H9 (cell line): ENCODE measurements at regions not wholly inside any gene's neighbourhood (a gene's known extent, or its start where the extent isn't known, plus 50 kb on each side); places are given as distances from the start of the nearest gene placed in this dataset.

Experiments
- DNase-seq: peaks from one replicate; pipeline ENCODE4 v3.0.0-alpha.2; 2017
- H2AFZ ChIP-seq: one replicate; pipeline ENCODE4 v1.6.1; 2013; ENCODE audit warnings: mild to moderate bottlenecking, low read length, control low read depth, moderate library complexity
- H2AK5ac ChIP-seq: 2 replicates; pipeline ENCODE4 v1.6.1; 2013; ENCODE audit warnings: low read length, control low read depth, mixed read lengths; ENCODE audit not compliant: insufficient read length
- H2BK120ac ChIP-seq: one replicate; pipeline ENCODE4 v1.6.1; 2013; ENCODE audit warnings: low read depth, mild to moderate bottlenecking, low read length, control low read depth, inconsistent platforms; ENCODE audit not compliant: poor library complexity, severe bottlenecking
- H2BK12ac ChIP-seq: 2 replicates; pipeline ENCODE4 v1.6.1; 2013; ENCODE audit warnings: low read length, control low read depth, mixed read lengths, low read depth; ENCODE audit not compliant: insufficient read length
- H2BK15ac ChIP-seq: 2 replicates; pipeline ENCODE4 v1.6.1; 2013; ENCODE audit warnings: low read depth, low read length, control low read depth
- H2BK20ac ChIP-seq: one replicate; pipeline ENCODE4 v1.6.1; 2013; ENCODE audit warnings: low read depth, mild to moderate bottlenecking, low read length, control low read depth, inconsistent platforms; ENCODE audit not compliant: poor library complexity, severe bottlenecking
- H2BK5ac ChIP-seq: 2 replicates; pipeline ENCODE4 v1.6.1; 2013; ENCODE audit warnings: low read length, control low read depth, mixed read lengths; ENCODE audit not compliant: insufficient read length
- H3K14ac ChIP-seq: 2 replicates; pipeline ENCODE4 v1.6.1; 2013; ENCODE audit warnings: low read length, control low read depth; ENCODE audit not compliant: insufficient read depth
- H3K18ac ChIP-seq: 2 replicates; pipeline ENCODE4 v1.6.1; 2013; ENCODE audit warnings: low read depth, mild to moderate bottlenecking, mixed read lengths, low read length, control low read depth; ENCODE audit not compliant: insufficient read length
- H3K23ac ChIP-seq: 2 replicates; pipeline ENCODE4 v1.6.1; 2013; ENCODE audit warnings: low read length, control low read depth, mixed read lengths, low read depth; ENCODE audit not compliant: insufficient read length
- H3K23me2 ChIP-seq: 2 replicates; pipeline ENCODE4 v1.6.1; 2013; ENCODE audit warnings: low read depth, mild to moderate bottlenecking, mixed read lengths, low read length, control low read depth; ENCODE audit not compliant: insufficient read length, poor library complexity, severe bottlenecking
- H3K27ac ChIP-seq: 2 replicates; pipeline ENCODE4 v1.5.1; 2013; ENCODE audit warnings: low read length, control low read depth, mixed read lengths, low read depth; ENCODE audit not compliant: insufficient read length
- H3K27me3 ChIP-seq: 2 replicates; pipeline ENCODE4 v1.6.1; 2013; ENCODE audit warnings: low read length, control low read depth, inconsistent platforms; ENCODE audit not compliant: insufficient read depth
- H3K4ac ChIP-seq: 2 replicates; pipeline ENCODE4 v1.6.1; 2013; ENCODE audit warnings: low read depth, mild to moderate bottlenecking, control low read depth, inconsistent platforms, low read length, moderate library complexity
- H3K4me1 ChIP-seq: 2 replicates; pipeline ENCODE4 v1.6.1; 2013; ENCODE audit warnings: low read length, control low read depth, inconsistent platforms; ENCODE audit not compliant: insufficient read depth
- H3K4me2 ChIP-seq: 2 replicates; pipeline ENCODE4 v1.6.1; 2013; ENCODE audit warnings: low read length, control low read depth, mixed read lengths; ENCODE audit not compliant: insufficient read length, insufficient read depth
- H3K56ac ChIP-seq: 2 replicates; pipeline ENCODE4 v1.6.1; 2013; ENCODE audit warnings: low read depth, mild to moderate bottlenecking, mixed read lengths, low read length, control low read depth; ENCODE audit not compliant: insufficient read length
- H3K79me1 ChIP-seq: 2 replicates; pipeline ENCODE4 v1.6.1; 2013; ENCODE audit warnings: low read depth, mild to moderate bottlenecking, moderate library complexity, low read length, control low read depth, inconsistent platforms; ENCODE audit not compliant: insufficient read depth, poor library complexity, severe bottlenecking
- H3K79me2 ChIP-seq: 2 replicates; pipeline ENCODE4 v1.6.1; 2013; ENCODE audit warnings: low read length, control low read depth, inconsistent platforms; ENCODE audit not compliant: insufficient read depth
- H3K9ac ChIP-seq: 2 replicates; pipeline ENCODE4 v1.6.1; 2013; ENCODE audit warnings: low read length, control low read depth, mixed read lengths; ENCODE audit not compliant: insufficient read length; ENCODE audit errors: extremely low read depth
- H3K9me3 ChIP-seq: one replicate; pipeline ENCODE4 v1.6.1; 2013; ENCODE audit warnings: low read depth, low read length, inconsistent platforms; ENCODE audit not compliant: control insufficient read depth
- H3T11ph ChIP-seq: one replicate; pipeline ENCODE4 v1.6.1; 2013; ENCODE audit warnings: mild to moderate bottlenecking, low read length, control low read depth, inconsistent platforms
- H4K20me1 ChIP-seq: one replicate; pipeline ENCODE4 v1.6.1; 2013; ENCODE audit not compliant: control insufficient read depth, insufficient read length, insufficient read depth
- H4K5ac ChIP-seq: 2 replicates; pipeline ENCODE4 v1.6.1; 2013; ENCODE audit warnings: low read depth, mild to moderate bottlenecking, mixed read lengths, low read length, control low read depth; ENCODE audit not compliant: insufficient read length
- H4K8ac ChIP-seq: replicated peaks from 2 replicates; pipeline ENCODE4 v1.6.1; 2013; ENCODE audit warnings: low read length, control low read depth, mixed read lengths, low read depth; ENCODE audit not compliant: insufficient read length
- H4K91ac ChIP-seq: 2 replicates; pipeline ENCODE4 v1.6.1; 2013; ENCODE audit warnings: low read depth, mild to moderate bottlenecking, moderate library complexity, mixed read lengths, low read length, control low read depth; ENCODE audit not compliant: insufficient read length
- H3K27ac Mint-ChIP-seq, 3 experiments: 2 replicates in 2 of 3; 3 replicates in 1 of 3; pipeline ENCODE4 v1.8.0; 2020 to 2021; ENCODE audit warnings: mixed read lengths in 3 of 3, mild to moderate bottlenecking in 1 of 3, moderate library complexity in 1 of 3
- H3K27me3 Mint-ChIP-seq: 2 replicates; pipeline ENCODE4 v1.8.0; 2021; ENCODE audit warnings: low read depth, mild to moderate bottlenecking, moderate library complexity, mixed read lengths
- H3K36me3 Mint-ChIP-seq, 3 experiments: 2 replicates in 2 of 3; 3 replicates in 1 of 3; pipeline ENCODE4 v1.8.0; 2020 to 2021; ENCODE audit warnings: low read depth in 3 of 3, mixed read lengths in 3 of 3; ENCODE audit not compliant: insufficient read depth in 1 of 3
- H3K4me1 Mint-ChIP-seq, 2 experiments: 2 replicates each; pipeline ENCODE4 v1.8.0; 2020; ENCODE audit warnings: mixed read lengths in 2 of 2
- H3K4me3 Mint-ChIP-seq, 2 experiments: 2 replicates in 1 of 2; 3 replicates in 1 of 2; pipeline ENCODE4 v1.8.0; 2020 to 2021; ENCODE audit warnings: mild to moderate bottlenecking in 2 of 2, mixed read lengths in 2 of 2, moderate library complexity in 1 of 2
- H3K9me3 Mint-ChIP-seq, 2 experiments: 2 replicates in 1 of 2; 3 replicates in 1 of 2; pipeline ENCODE4 v1.8.0; 2020; ENCODE audit warnings: mild to moderate bottlenecking in 2 of 2, mixed read lengths in 2 of 2, moderate library complexity in 1 of 2
- CTCF ChIP-seq: fragments of 200-600 bp; sonication (generic); conservative IDR thresholded peaks from 3 replicates; pipeline ENCODE4 v1.8.0; 2021; ENCODE audit warnings: antibody characterized with exemption, mild to moderate bottlenecking
- WGBS: extraction: QIAGEN DNeasy Blood & Tissue Kit; methylation state at CpG from one replicate; pipeline ENCODE4 v1.1.7; 2013; ENCODE audit warnings: missing lambda C conversion rate, low lambda C conversion rate, mixed read lengths; ENCODE audit not compliant: insufficient read length; ENCODE audit errors: extremely low coverage; 5-methylcytosine and 5-hydroxymethylcytosine counted together

DNA sequence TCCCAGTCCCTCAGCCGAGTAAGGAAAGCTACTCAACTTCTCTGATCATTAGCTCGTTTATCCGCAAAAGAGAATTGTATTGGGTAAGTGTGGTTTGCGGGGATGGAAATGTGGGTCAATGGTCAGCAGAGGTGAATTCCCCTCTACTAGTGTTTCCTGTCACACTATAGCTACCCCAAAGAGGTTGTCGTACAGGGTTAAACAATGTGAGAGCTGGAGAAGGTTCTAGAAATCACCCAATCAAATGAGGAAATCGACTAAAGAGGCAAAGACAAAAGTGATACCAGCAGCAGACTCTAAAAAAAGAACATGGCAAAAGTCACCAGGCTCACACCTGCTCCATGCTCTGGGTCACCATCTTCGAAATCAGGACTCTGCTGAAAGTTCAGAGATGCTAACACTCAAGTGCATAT, 144.7 kb upstream of the ITGA4 start:
- Histone ChIP-seq H3K23me2 (no peaks in the 10 kb centered on the region), H4K91ac (no peak overlapping the region), H3K23ac (no peak overlapping the region), H2BK12ac (no peak overlapping the region), H3K4me1 (no peaks in the 10 kb centered on the region), H4K8ac (no peak overlapping the region), H3K27ac (no peak overlapping the region), H3K4me2 (no peak overlapping the region), H3K79me2 (no peaks in the 10 kb centered on the region), H2BK15ac (no peak overlapping the region), H3K9me3 (no peaks in the 10 kb centered on the region), H2BK5ac (no peak overlapping the region), H3K4ac (no peak overlapping the region), H3K18ac (no peak overlapping the region), H2AFZ (no peak overlapping the region), H3K9ac (no peak overlapping the region), H3T11ph (no peak overlapping the region), H3K27me3 (no peaks in the 10 kb centered on the region), H2BK120ac (no peak overlapping the region), H4K5ac (no peak overlapping the region), H4K20me1 (no peaks in the 10 kb centered on the region), H2AK5ac (no peak overlapping the region), H3K14ac (no peak overlapping the region), H2BK20ac (no peak overlapping the region), H3K56ac (no peak overlapping the region), H3K79me1 (no peaks in the 10 kb centered on the region)
- Mint-ChIP-seq H3K4me1 (no peaks in the 10 kb centered on the region; a peak in 1 of 4 replicates), H3K36me3 (no peaks in the 10 kb centered on the region), H3K27ac (no peak overlapping the region), H3K27me3 (no peaks in the 10 kb centered on the region), H3K4me3 (no peak overlapping the region), H3K9me3 (no peaks in the 10 kb centered on the region)
- DNase-seq: no peak
- no peak for TF ChIP-seq CTCF
- WGBS: no CpG with 5 or more reads among the region's 7 CpGs
